PC-3 (cell line): ENCODE measurements at regions not wholly inside any gene's neighbourhood (a gene's known extent, or its start where the extent isn't known, plus 50 kb on each side); places are given as distances from the start of the nearest gene placed in this dataset.

Source experiments
- ATAC-seq: fragments of 200-7000 bp; cut with Tn5 transposase; 2 replicates; pipeline ENCODE4 v1.9.1; 2020; ENCODE audit warnings: mild to moderate bottlenecking, moderate library complexity
- BruUV-seq: library from RNA; stranded (reverse); fragments of 400-500 nt; replicated peaks from 2 replicates; lab custom pipeline; 2021; lab: Mats Ljungman, UMichigan
- CTCF ChIA-PET: fragments of 300-600 bp; sonication (Branson Sonifier 250); formaldehyde crosslinking; loops from one replicate; lab custom pipeline; 2022; ENCODE audit warnings: antibody characterized with exemption; lab: Charles Lee
- POLR2A ChIA-PET: fragments of 300-600 bp; sonication (Branson Sonifier 250); formaldehyde crosslinking; loops from one replicate; lab custom pipeline; 2022; ENCODE audit warnings: antibody characterized with exemption; ENCODE audit not compliant: unreplicated experiment; lab: Charles Lee
- DNase-seq: peaks from one replicate; pipeline ENCODE4 v3.0.0-alpha.2; 2015
- H2AFZ ChIP-seq: fragments of 300-600 bp; sonication (generic); 2 replicates; pipeline ENCODE4 v1.6.0; 2016; ENCODE audit warnings: antibody characterized with exemption, low read length
- H3F3A ChIP-seq: fragments of 300-600 bp; sonication (generic); one replicate; pipeline ENCODE4 v1.6.0; 2017; ENCODE audit warnings: antibody characterized with exemption, low read length, control low read depth, mild to moderate bottlenecking; ENCODE audit not compliant: unreplicated experiment
- H3K27ac ChIP-seq: fragments of 300-600 bp; sonication (generic); 2 replicates; pipeline ENCODE4 v1.5.1; 2016; ENCODE audit warnings: mild to moderate bottlenecking, low read length
- H3K27me3 ChIP-seq: fragments of 300-600 bp; sonication (generic); 2 replicates; pipeline ENCODE4 v1.6.1; 2016; ENCODE audit warnings: low read length, mixed read lengths
- H3K36me3 ChIP-seq: fragments of 300-600 bp; sonication (generic); 2 replicates; pipeline ENCODE4 v1.6.1; 2016; ENCODE audit warnings: low read depth, mixed run types, low read length, mixed read lengths
- H3K4me1 ChIP-seq: fragments of 300-600 bp; sonication (generic); 2 replicates; pipeline ENCODE4 v1.5.1; 2016; ENCODE audit warnings: low read length; ENCODE audit not compliant: insufficient read depth
- H3K4me2 ChIP-seq: fragments of 300-600 bp; sonication (generic); 2 replicates; pipeline ENCODE4 v1.6.0; 2016; ENCODE audit warnings: low read length
- H3K4me3 ChIP-seq: fragments of 300-600 bp; sonication (generic); 2 replicates; pipeline ENCODE4 v1.5.1; 2016; ENCODE audit warnings: mild to moderate bottlenecking, low read length, mixed read lengths
- H3K79me2 ChIP-seq: fragments of 300-600 bp; sonication (generic); 2 replicates; pipeline ENCODE4 v1.6.1; 2017; ENCODE audit warnings: low read length, mixed read lengths
- H3K9ac ChIP-seq: fragments of 300-600 bp; sonication (generic); 2 replicates; pipeline ENCODE4 v1.6.0; 2016; ENCODE audit warnings: mild to moderate bottlenecking, low read length
- H3K9me2 ChIP-seq: fragments of 300-600 bp; sonication (generic); replicated peaks from 2 replicates; pipeline ENCODE4 v1.6.1; 2016; ENCODE audit warnings: mixed run types, low read length, mixed read lengths
- H3K9me3 ChIP-seq: fragments of 300-600 bp; sonication (generic); 2 replicates; pipeline ENCODE4 v1.6.1; 2016; ENCODE audit warnings: low read length, mixed read lengths
- H4K20me1 ChIP-seq: fragments of 300-600 bp; sonication (generic); 2 replicates; pipeline ENCODE4 v1.6.1; 2016; ENCODE audit warnings: low read length, mixed read lengths
- EZH2 ChIP-seq: fragments of 300-600 bp; sonication (generic); IDR thresholded peaks from one replicate; pipeline ENCODE4 v1.6.1; 2017; ENCODE audit warnings: antibody characterized with exemption, mild to moderate bottlenecking, low read length; ENCODE audit not compliant: unreplicated experiment
- EZH2phosphoT487 ChIP-seq: fragments of 300-600 bp; sonication (generic); IDR thresholded peaks from 2 replicates; pipeline ENCODE4 v1.6.1; 2018; ENCODE audit warnings: mild to moderate bottlenecking, antibody characterized with exemption, low read length, borderline replicate concordance
- intact Hi-C: fragments of 100-400 bp; cut with micrococcal nuclease; formaldehyde crosslinking; loops from 2 replicates; pipeline ENCODE4 v1.9.0; 2023
- TF ChIP-seq, protein P1 (sequence below): fragments of 300-600 bp; sonication (generic); conservative IDR thresholded peaks from 2 replicates; pipeline ENCODE4 v1.5.1; 2017; ENCODE audit warnings: antibody characterized with exemption, low read depth, mild to moderate bottlenecking, low read length

DNA sequence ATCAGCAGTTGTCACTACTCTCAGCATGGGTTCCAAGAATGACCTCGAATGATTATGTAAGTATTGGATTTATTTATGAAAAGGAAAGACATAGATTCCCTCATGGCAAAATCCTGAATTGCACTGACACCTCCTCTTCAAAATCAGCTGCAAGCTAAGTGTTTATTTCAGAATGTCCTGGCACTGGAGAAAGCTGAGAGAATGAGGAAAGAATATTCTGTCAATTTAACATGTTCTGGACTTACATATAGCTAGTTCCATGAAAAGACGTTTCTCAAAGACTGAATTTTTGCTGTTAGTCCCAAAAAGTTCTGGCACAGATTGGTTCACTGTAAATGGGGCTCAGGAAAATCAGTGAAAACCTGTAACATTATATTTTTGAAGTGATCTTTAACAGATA, 120.3 kb downstream of the NREP start:
- H3K4me3 ChIP-seq: no peak overlapping the region
- no peak overlapping the region for H2AFZ ChIP-seq
- H3K9me2 ChIP-seq: no peaks in the 10 kb centered on the region
- H3K9ac ChIP-seq: no peak overlapping the region
- H3K27ac ChIP-seq: no peak overlapping the region
- H3K79me2 ChIP-seq: no peaks in the 10 kb centered on the region
- TF ChIP-seq EZH2phosphoT487 (no peak), EZH2 (no peak)
- TF ChIP-seq, protein P1, sequence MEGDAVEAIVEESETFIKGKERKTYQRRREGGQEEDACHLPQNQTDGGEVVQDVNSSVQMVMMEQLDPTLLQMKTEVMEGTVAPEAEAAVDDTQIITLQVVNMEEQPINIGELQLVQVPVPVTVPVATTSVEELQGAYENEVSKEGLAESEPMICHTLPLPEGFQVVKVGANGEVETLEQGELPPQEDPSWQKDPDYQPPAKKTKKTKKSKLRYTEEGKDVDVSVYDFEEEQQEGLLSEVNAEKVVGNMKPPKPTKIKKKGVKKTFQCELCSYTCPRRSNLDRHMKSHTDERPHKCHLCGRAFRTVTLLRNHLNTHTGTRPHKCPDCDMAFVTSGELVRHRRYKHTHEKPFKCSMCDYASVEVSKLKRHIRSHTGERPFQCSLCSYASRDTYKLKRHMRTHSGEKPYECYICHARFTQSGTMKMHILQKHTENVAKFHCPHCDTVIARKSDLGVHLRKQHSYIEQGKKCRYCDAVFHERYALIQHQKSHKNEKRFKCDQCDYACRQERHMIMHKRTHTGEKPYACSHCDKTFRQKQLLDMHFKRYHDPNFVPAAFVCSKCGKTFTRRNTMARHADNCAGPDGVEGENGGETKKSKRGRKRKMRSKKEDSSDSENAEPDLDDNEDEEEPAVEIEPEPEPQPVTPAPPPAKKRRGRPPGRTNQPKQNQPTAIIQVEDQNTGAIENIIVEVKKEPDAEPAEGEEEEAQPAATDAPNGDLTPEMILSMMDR: no peak
- intact Hi-C loops: no loop called here
- no peaks in the 10 kb centered on the region for H4K20me1 ChIP-seq
- no TSS peak for BruUV-seq
- H3K27me3 ChIP-seq: no peaks in the 10 kb centered on the region
- H3K36me3 ChIP-seq: no peaks in the 10 kb centered on the region; the same call in 1 of the 2 replicates
- H3F3A ChIP-seq: no peaks in the 10 kb centered on the region
- POLR2A ChIA-PET: no interaction called here
- H3K4me1 ChIP-seq: peaks cover 7% of the 10 kb centered on the region
- ATAC-seq (no peak), DNase-seq (no peak)
- no peak overlapping the region for H3K4me2 ChIP-seq
- H3K9me3 ChIP-seq: no peaks in the 10 kb centered on the region
- CTCF ChIA-PET: interaction anchor here (0.6 kb wide), 1 partner anchor 86 kb away, joined by 4 read pairs; no protein-coding TSS in a partner anchor

DNA sequence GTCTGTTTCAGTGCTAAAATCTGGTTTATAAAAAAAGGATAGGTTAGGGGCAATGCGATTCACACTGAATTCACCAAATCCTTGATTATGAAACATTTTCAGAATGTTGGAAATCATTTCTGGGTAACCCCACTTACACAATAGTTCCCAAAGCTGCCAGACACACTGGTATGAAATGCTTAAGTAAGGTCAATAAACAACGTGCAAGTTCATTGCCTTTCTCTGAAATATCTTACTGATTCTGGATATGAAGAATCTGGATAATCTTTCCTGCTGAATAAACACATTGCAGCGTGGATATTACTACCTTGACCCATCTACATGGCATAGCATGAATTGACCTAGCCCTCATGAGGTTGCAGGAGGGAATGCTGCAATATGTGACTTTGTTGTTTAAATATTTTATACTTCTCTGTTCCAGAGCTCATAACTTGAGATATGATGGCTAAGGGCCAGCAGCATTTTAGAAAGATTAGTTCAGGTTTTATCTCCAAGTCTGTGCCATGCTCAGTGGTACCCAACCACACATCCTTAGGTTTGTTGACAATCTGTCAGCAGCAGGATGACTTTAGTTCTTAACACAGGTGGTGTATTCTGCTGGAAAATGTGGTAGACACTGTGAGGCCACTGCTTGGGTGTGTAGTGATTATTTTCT, 121.0 kb downstream of the NREP start:
- H3K27ac ChIP-seq: no peak overlapping the region

More for the DNA sequence above, 121.0 kb downstream of the NREP start:
- H4K20me1 ChIP-seq: no peaks in the 10 kb centered on the region
- CTCF ChIA-PET: interaction anchor here (0.6 kb wide), 1 partner anchor 85 kb away, joined by 4 read pairs; no protein-coding TSS in a partner anchor
- POLR2A ChIA-PET: no interaction called here
- H3K4me1 ChIP-seq: peaks cover 3% of the 10 kb centered on the region
- no peak overlapping the region for H3K4me3 ChIP-seq
- no peaks in the 10 kb centered on the region; the same call in 1 of the 2 replicates for H3K36me3 ChIP-seq
- no peak for ATAC-seq
- H3K9me3 ChIP-seq: no peaks in the 10 kb centered on the region
- intact Hi-C loops: no loop called here
- no peaks in the 10 kb centered on the region for H3K79me2 ChIP-seq
- TF ChIP-seq, protein P1: no peak
- TF ChIP-seq EZH2 (no peak), EZH2phosphoT487 (no peak)
- no peak overlapping the region for H3K9ac ChIP-seq
- DNase-seq: no peak
- no peak overlapping the region for H2AFZ ChIP-seq
- H3K27me3 ChIP-seq: no peaks in the 10 kb centered on the region
- H3K9me2 ChIP-seq: no peaks in the 10 kb centered on the region
- no TSS peak for BruUV-seq
- no peaks in the 10 kb centered on the region for H3F3A ChIP-seq
- H3K4me2 ChIP-seq: no peak overlapping the region
